Vagina (tissue), 2 donors: ENCODE measurements at regions not wholly inside any gene's neighbourhood (a gene's known extent, or its start where the extent isn't known, plus 50 kb on each side); places are given as distances from the start of the nearest gene placed in this dataset.

Source experiments
- DNase-seq, 2 donors: peaks; one replicate each; pipeline ENCODE4 v3.0.0-alpha.2; 2017; ENCODE audit errors: extremely low spot score in 2 of 2
- H3K27ac ChIP-seq: fragments of 200-600 bp; sonication (generic); one replicate; pipeline ENCODE4 v1.5.1; 2019
- H3K27me3 ChIP-seq: fragments of 200-600 bp; sonication (generic); one replicate; pipeline ENCODE4 v1.5.1; 2019
- H3K36me3 ChIP-seq, 2 donors: fragments of 200-600 bp; sonication (generic); one replicate each; pipeline ENCODE4 v1.5.1; 2017 to 2019
- H3K4me1 ChIP-seq: fragments of 200-600 bp; sonication (generic); one replicate; pipeline ENCODE4 v1.5.1; 2019
- H3K4me3 ChIP-seq, 2 donors: fragments of 200-600 bp; sonication (generic); 1 replicate in 1 of 2; 2 replicates in 1 of 2; pipeline ENCODE4 v1.5.1; 2016 to 2019
- H3K9me3 ChIP-seq: fragments of 200-600 bp; sonication (generic); one replicate; pipeline ENCODE4 v1.5.1; 2019
- CTCF ChIP-seq, 3 experiments: fragments of 450-650 bp in 2 of 3; fragments of 200-600 bp in 1 of 3; sonication (generic) in 1 of 3; IDR thresholded peaks; one replicate each; pipeline ENCODE4 v1.5.1; 2017 to 2019; ENCODE audit warnings: antibody characterized with exemption in 3 of 3, mild to moderate bottlenecking in 2 of 3, moderate library complexity in 2 of 3
- POLR2A ChIP-seq, 2 donors: fragments of 450-650 bp; IDR thresholded peaks; one replicate each; pipeline ENCODE4 v1.6.1; 2017; ENCODE audit warnings: antibody characterized with exemption in 2 of 2, mild to moderate bottlenecking in 2 of 2, moderate library complexity in 2 of 2
- POLR2AphosphoS5 ChIP-seq, 2 donors: sonication (generic); formaldehyde crosslinking; IDR thresholded peaks; one replicate each; pipeline ENCODE4 v1.9.0; 2017; ENCODE audit warnings: antibody characterized with exemption in 2 of 2, mild to moderate bottlenecking in 2 of 2, low read depth in 1 of 2; ENCODE audit not compliant: insufficient read depth in 1 of 2
- intact Hi-C: fragments of 100-400 bp; cut with DNase I; formaldehyde crosslinking; loops from one replicate; pipeline ENCODE4 v1.15.1; 2023

DNA sequence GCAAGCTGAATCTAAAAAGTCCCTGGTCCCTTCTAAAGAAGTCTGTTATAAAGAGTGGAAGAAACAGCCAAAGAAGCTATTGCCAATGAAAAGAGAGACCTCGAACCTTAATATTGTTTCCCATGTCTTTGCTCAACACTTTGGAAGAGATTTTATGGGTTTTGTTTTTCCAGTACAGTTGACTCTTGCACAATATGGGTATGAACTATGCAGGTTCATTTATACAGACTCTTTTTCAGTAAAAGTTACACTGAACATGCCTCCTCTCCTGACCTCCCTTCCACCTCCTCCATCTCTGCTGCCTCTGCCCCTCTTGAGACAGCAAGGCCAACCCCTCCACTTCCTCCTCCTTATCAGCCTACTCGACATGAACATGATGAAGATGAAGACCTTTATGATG, 332.5 kb downstream of the SETD4 start:
- intact Hi-C loops: no loop called here
- Histone ChIP-seq H3K9me3 (no peaks in the 10 kb centered on the region), H3K27ac (no peak overlapping the region), H3K36me3 (no peaks in the 10 kb centered on the region), H3K4me3 (no peak overlapping the region), H3K4me1 (no peaks in the 10 kb centered on the region), H3K27me3 (no peaks in the 10 kb centered on the region)
- DNase-seq: no peak
- TF ChIP-seq POLR2AphosphoS5 (IDR thresholded peaks at IDR 0.05; ENCODE audit: insufficient read depth in 1 of 2, low read depth in 1 of 2) (no peak), CTCF (IDR thresholded peaks at IDR 0.05) (no peak), POLR2A (IDR thresholded peaks at IDR 0.05) (no peak)

GRCh38 chr21:35724156-35724555, 336.2 kb downstream of the SETD4 start:
- TF ChIP-seq POLR2AphosphoS5 (IDR thresholded peaks at IDR 0.05; ENCODE audit: insufficient read depth in 1 of 2, low read depth in 1 of 2): no peak
- TF ChIP-seq POLR2A (IDR thresholded peaks at IDR 0.05): no peak
- TF ChIP-seq CTCF (IDR thresholded peaks at IDR 0.05): no peak
- no peak overlapping the region for H3K27ac ChIP-seq
- H3K4me1 ChIP-seq: no peaks in the 10 kb centered on the region
- intact Hi-C loops: no loop called here
- no peaks in the 10 kb centered on the region for H3K36me3 ChIP-seq
- no peaks in the 10 kb centered on the region for H3K9me3 ChIP-seq
- H3K4me3 ChIP-seq: no peak overlapping the region
- no peak for DNase-seq
- H3K27me3 ChIP-seq: no peaks in the 10 kb centered on the region

- Histone ChIP-seq H3K36me3 (no peaks in the 10 kb centered on the region), H3K4me3 (no peak overlapping the region), H3K4me1 (no peaks in the 10 kb centered on the region), H3K27me3 (no peaks in the 10 kb centered on the region), H3K27ac (no peak overlapping the region), H3K9me3 (no peaks in the 10 kb centered on the region)
- no peak for DNase-seq
- TF ChIP-seq POLR2A (IDR thresholded peaks at IDR 0.05) (no peak), POLR2AphosphoS5 (IDR thresholded peaks at IDR 0.05; ENCODE audit: insufficient read depth in 1 of 2, low read depth in 1 of 2) (no peak), CTCF (IDR thresholded peaks at IDR 0.05) (no peak)
- intact Hi-C loops: no loop called here
Measured at GRCh38 chr21:35721701-35722100, 338.6 kb downstream of the SETD4 start.

GRCh38 chr21:35720208-35720731, 340.1 kb downstream of the SETD4 start:
- Histone ChIP-seq H3K27me3 (no peaks in the 10 kb centered on the region), H3K4me1 (no peaks in the 10 kb centered on the region), H3K4me3 (no peak overlapping the region), H3K36me3 (no peaks in the 10 kb centered on the region), H3K27ac (no peak overlapping the region), H3K9me3 (no peaks in the 10 kb centered on the region)
- DNase-seq: no peak
- intact Hi-C loops: no loop called here
- no peak for TF ChIP-seq CTCF (IDR thresholded peaks at IDR 0.05)
- no peak for TF ChIP-seq POLR2A (IDR thresholded peaks at IDR 0.05)
- no peak for TF ChIP-seq POLR2AphosphoS5 (IDR thresholded peaks at IDR 0.05; ENCODE audit: insufficient read depth in 1 of 2, low read depth in 1 of 2)

DNA sequence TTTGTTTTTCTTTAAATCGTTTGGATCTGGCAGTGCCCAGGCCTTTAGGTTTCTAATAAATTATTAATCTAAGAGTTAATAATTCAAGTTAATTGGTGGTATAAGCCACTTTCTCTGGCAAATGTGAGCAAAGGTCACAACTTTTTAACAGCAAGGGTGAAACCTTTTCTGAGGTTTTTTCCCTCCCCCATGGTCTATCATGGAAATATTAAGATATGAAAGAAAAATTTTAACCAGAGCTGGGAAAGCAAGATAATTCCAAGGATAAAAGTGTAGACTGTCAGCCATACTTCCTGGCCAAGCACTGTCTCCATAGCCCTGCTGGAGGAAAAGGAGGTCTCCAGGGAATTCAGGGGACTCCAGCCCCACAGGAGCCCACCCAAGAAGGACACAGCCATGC, 341.2 kb downstream of the SETD4 start:
- H3K4me1 ChIP-seq: no peaks in the 10 kb centered on the region
- intact Hi-C loops: no loop called here
- no peak overlapping the region for H3K4me3 ChIP-seq
- H3K27me3 ChIP-seq: no peaks in the 10 kb centered on the region
- no peaks in the 10 kb centered on the region for H3K36me3 ChIP-seq
- no peak overlapping the region for H3K27ac ChIP-seq
- no peak for DNase-seq
- H3K9me3 ChIP-seq: no peaks in the 10 kb centered on the region
- TF ChIP-seq CTCF (IDR thresholded peaks at IDR 0.05) (no peak), POLR2A (IDR thresholded peaks at IDR 0.05) (no peak), POLR2AphosphoS5 (IDR thresholded peaks at IDR 0.05; ENCODE audit: insufficient read depth in 1 of 2, low read depth in 1 of 2) (no peak)
